Stimulated activated memory B cell treated with anti-CD40 and anti-IgM and Interleukin-4, amounts not matched to agents 10 μg/mL and 1 μg/mL and 100 μg/mL, for 72 hours (primary cell): ENCODE measurements at regions not wholly inside any gene's neighbourhood (a gene's known extent, or its start where the extent isn't known, plus 50 kb on each side); places are given as distances from the start of the nearest gene placed in this dataset.
A peak's percentile ranks its signal among the peaks of the same experiment; 100 is the strongest.

ENCODE experiments used
- ATAC-seq: fragments of 150-1000 bp; cut with Tn5 transposase; 2 replicates; pipeline ENCODE4 v1.10.0; 2021
- H3K27ac Mint-ChIP-seq: one replicate; pipeline ENCODE4 v1.8.0; 2022; ENCODE audit warnings: mild to moderate bottlenecking, mixed read lengths
- H3K27me3 Mint-ChIP-seq: one replicate; pipeline ENCODE4 v1.8.0; 2022; ENCODE audit warnings: mixed read lengths
- H3K36me3 Mint-ChIP-seq: one replicate; pipeline ENCODE4 v1.8.0; 2022; ENCODE audit warnings: mixed read lengths
- H3K4me1 Mint-ChIP-seq: one replicate; pipeline ENCODE4 v1.8.0; 2022; ENCODE audit warnings: mixed read lengths
- H3K4me3 Mint-ChIP-seq: one replicate; pipeline ENCODE4 v1.8.0; 2022; ENCODE audit warnings: mild to moderate bottlenecking, moderate library complexity, mixed read lengths
- H3K9me3 Mint-ChIP-seq: one replicate; pipeline ENCODE4 v1.8.0; 2022; ENCODE audit warnings: mixed read lengths

DNA sequence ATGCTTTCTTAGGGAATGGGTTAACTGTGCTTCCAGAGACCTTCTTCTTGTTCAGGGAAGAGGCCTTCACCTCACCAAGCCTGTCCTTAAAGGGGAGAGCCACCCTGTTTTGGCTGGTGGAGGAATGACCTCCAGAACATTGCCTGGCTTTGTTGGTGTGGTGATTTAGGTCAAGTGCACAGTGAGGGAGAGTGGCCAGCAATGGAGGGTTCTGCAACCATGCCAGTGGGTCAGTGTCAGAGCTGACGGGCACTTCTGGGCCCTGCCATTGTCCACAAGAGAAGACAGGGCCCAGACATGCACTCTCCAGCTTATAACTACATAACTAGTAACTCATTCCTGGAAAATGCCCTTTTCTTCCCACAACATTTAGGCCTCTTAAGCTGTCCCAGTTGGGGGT, 238.5 kb upstream of the AKR1E2 start:
- no peak overlapping the region for H3K4me3 Mint-ChIP-seq
- no peak for ATAC-seq
- no peaks in the 10 kb centered on the region for H3K27me3 Mint-ChIP-seq
- no peak overlapping the region for H3K27ac Mint-ChIP-seq
- H3K36me3 Mint-ChIP-seq, result no peaks in the 10 kb centered on the region
- H3K4me1 Mint-ChIP-seq, result no peaks in the 10 kb centered on the region
- H3K9me3 Mint-ChIP-seq, result no peaks in the 10 kb centered on the region

DNA sequence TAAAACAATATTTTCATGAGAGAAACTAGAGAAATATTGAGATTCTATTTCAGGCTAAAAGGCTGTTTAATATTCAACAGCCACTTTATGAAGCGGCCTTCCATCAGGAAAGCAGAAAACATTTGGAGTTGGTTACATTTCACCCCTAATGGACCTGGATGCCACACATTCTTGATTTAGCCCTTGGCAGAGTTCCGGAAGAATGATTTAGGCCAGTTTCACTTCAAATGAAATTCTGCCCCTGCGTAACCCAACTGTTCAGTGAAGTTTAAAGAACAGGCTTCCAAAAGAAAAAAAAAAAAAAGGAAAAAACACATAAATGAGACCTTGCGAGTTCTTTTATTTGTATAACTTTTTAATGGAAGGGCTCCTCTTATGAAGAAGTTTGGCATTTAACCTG, 239.2 kb upstream of the AKR1E2 start:
- no peaks in the 10 kb centered on the region for H3K9me3 Mint-ChIP-seq
- no peak for ATAC-seq
- no peak overlapping the region for H3K27ac Mint-ChIP-seq
- no peaks in the 10 kb centered on the region for H3K36me3 Mint-ChIP-seq
- H3K4me3 Mint-ChIP-seq, result no peak overlapping the region
- H3K27me3 Mint-ChIP-seq, result no peaks in the 10 kb centered on the region
- no peaks in the 10 kb centered on the region for H3K4me1 Mint-ChIP-seq

DNA sequence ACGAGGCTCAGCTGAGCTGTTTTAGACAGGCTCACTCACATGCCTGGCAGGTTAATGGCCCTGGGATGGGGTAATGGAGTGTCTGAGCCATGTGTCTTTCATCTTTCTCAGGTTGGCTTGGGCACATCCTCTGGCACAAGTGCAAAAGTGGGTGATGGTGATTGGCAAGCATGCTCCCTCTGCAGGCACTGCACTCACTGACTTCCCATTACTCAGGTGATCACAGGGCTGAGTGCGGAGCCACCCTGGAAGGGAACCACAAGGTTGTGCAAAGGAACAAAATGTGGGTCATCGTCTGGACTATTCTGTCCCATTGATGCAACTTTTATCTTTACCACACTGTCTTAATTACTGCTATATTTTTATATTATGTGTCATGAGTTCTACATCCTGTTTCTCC, 244.1 kb upstream of the AKR1E2 start:
- H3K27ac Mint-ChIP-seq, result no peak overlapping the region
- no peak overlapping the region for H3K4me3 Mint-ChIP-seq
- no peaks in the 10 kb centered on the region for H3K4me1 Mint-ChIP-seq
- H3K9me3 Mint-ChIP-seq, result no peaks in the 10 kb centered on the region
- H3K36me3 Mint-ChIP-seq, result no peaks in the 10 kb centered on the region
- ATAC-seq, result no peak
- H3K27me3 Mint-ChIP-seq, result no peaks in the 10 kb centered on the region

DNA sequence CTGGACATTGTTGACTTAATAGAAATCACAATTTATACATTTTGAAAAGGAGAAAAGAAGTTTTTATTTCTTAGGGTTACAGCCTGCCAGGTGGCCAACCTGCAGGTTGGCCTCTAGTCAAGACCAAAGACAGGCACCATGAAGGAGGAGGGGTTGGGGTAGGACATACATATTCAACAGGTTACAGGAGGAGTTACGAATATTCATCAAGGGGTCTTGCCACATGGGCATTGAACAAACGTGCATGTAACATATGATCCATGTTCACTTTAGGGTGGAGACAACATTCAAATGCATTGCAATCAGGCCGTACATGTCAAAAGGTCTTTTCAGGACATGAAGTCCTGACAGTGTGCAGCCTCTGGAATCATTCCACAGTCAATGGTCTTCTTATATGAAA, 246.2 kb upstream of the AKR1E2 start:
- H3K4me1 Mint-ChIP-seq, result no peaks in the 10 kb centered on the region
- peaks cover 9% of the 10 kb centered on the region for H3K27me3 Mint-ChIP-seq
- ATAC-seq, result no peak
- H3K36me3 Mint-ChIP-seq, result no peaks in the 10 kb centered on the region
- no peaks in the 10 kb centered on the region for H3K9me3 Mint-ChIP-seq
- H3K4me3 Mint-ChIP-seq, result no peak overlapping the region
- no peak overlapping the region for H3K27ac Mint-ChIP-seq

DNA sequence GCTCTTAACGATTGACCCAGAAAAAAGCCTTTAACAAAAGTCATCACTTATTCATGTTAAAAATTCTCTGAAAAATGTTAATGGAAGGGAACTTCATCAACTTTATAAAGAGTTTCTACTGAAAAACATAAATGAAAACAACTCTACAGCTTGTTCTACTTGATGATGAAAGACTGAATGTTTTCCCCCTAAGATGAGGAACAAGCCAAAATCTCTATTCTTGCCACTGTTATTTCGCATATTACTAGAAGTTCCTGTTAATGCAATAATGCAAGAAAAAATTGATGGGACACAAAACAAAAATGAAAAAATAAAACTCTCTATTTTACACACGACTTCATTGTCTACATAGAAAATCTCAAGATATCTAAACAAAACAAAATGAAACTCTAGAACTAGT, 249.8 kb upstream of the AKR1E2 start:
- no peaks in the 10 kb centered on the region for H3K9me3 Mint-ChIP-seq
- H3K27me3 Mint-ChIP-seq, result peaks cover 10% of the 10 kb centered on the region
- H3K4me3 Mint-ChIP-seq, result no peak overlapping the region
- H3K4me1 Mint-ChIP-seq, result no peaks in the 10 kb centered on the region
- ATAC-seq, result no peak
- no peaks in the 10 kb centered on the region for H3K36me3 Mint-ChIP-seq
- H3K27ac Mint-ChIP-seq, result no peak overlapping the region

DNA sequence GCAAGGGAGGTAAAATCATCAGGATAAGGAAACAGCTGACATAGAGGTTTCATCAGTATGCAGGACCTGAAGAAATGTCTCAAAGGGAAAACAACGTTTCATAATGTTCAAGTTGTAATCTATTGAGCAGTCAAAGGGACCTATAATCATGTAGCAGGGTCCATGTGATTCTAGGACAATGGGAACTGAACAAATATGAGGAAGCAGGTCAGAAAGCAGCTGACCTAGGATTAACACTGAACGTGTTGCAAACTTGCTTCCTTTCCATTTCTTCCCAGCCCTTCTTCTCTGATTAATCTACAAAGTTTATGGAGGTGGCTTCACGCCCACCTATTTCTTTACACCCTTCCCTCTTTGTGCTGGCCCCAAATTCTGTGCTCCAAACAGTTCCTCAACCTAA, 256.9 kb upstream of the AKR1E2 start:
- Mint-ChIP-seq H3K9me3 (no peaks in the 10 kb centered on the region), H3K36me3 (no peaks in the 10 kb centered on the region), H3K27me3 (peaks cover 17% of the 10 kb centered on the region)

DNA sequence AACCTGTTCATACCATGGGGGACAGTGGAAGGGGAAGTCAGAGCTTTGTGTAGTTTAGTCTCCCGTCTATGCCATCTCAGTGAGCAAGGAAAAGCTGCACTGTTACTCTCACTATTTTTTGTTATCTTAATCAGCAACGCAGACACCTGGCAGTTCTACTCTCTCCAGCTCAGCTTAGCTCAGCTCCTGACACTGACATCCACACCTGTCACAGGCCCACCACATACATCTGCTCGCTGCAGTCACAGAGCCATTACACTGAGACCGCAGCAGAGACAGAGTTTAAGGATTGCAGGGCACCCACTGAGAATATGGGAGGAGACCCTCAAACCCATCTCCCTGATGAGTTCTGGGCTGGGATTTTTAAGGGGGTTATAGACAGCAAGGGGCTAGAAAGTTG, 257.3 kb upstream of the AKR1E2 start:
- no peak for ATAC-seq
- Mint-ChIP-seq H3K27ac (no peak overlapping the region), H3K4me3 (no peak overlapping the region), H3K9me3 (no peaks in the 10 kb centered on the region), H3K36me3 (no peaks in the 10 kb centered on the region), H3K27me3 (peaks cover 21% of the 10 kb centered on the region), H3K4me1 (no peaks in the 10 kb centered on the region)

More for the DNA sequence above, 256.9 kb upstream of the AKR1E2 start:
- no peak overlapping the region for H3K4me3 Mint-ChIP-seq
- no peak overlapping the region for H3K27ac Mint-ChIP-seq
- H3K4me1 Mint-ChIP-seq, result no peaks in the 10 kb centered on the region
- ATAC-seq, result no peak

DNA sequence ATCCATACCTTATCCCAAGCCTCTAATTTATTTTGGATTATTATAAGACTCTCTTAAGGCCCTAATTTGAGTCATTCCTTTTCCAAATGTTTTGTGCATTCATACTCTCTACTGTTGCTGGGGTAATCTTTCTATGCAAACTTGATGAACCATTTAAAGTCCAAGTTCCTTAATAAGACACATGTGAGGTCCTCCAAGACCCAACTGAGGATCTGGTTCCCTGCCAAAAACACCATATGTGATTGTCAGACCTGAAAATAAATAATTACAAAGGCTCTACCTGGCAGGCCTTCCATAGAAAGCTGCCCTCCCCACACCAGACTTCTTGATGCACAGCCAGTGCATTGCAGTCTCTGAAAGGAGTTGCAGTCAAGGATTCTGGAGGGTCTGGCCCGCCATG, 257.9 kb upstream of the AKR1E2 start:
- Mint-ChIP-seq H3K36me3 (no peaks in the 10 kb centered on the region), H3K9me3 (no peaks in the 10 kb centered on the region), H3K27ac (no peak overlapping the region), H3K4me1 (no peaks in the 10 kb centered on the region), H3K27me3 (peaks cover 25% of the 10 kb centered on the region), H3K4me3 (no peak overlapping the region)
- ATAC-seq, result no peak

DNA sequence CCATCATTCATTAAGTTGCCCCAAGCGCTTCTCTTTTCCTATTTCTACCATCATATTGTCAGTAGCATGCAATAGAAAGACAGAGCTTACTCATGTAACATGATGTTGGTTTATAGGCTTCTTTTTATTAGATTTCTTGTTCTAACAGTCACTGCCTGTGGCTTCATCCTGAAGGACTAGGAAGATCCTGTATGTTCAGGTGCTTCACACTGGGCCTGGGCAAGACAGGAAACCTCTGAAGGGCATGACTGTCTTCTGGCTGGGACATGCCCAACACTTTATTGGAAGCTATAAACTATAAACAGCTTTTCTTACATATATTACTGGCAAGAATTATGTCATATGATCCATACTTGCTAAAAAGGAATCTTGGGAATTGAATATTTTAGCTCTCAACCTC, 258.4 kb upstream of the AKR1E2 start:
- Mint-ChIP-seq H3K9me3 (no peaks in the 10 kb centered on the region), H3K27me3 (peaks cover 25% of the 10 kb centered on the region), H3K36me3 (no peaks in the 10 kb centered on the region), H3K4me1 (no peaks in the 10 kb centered on the region), H3K27ac (no peak overlapping the region), H3K4me3 (no peak overlapping the region)
- ATAC-seq, result no peak

DNA sequence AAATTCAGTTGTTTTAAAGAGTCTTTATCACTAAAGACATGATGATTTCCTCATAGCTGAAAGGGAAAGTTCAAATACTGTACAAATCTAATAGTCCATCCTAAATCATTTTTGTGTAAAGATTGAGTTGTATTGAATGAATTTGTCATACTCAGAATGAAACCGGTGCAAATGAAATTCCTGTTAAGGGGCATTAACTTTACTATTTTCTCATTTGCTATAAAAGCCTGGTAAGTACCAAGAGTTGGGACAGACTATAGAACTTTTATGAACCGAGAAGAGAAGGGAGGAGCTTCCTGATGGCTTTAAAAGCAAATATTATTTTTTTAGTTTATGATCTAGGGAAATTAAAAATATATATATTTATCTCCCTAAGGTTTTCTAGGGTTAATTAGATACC, 260.0 kb upstream of the AKR1E2 start:
- H3K27ac Mint-ChIP-seq, result no peak overlapping the region
- peaks cover under 1% of the 10 kb centered on the region for H3K36me3 Mint-ChIP-seq
- no peak overlapping the region for H3K4me3 Mint-ChIP-seq
- H3K9me3 Mint-ChIP-seq, result no peaks in the 10 kb centered on the region
- ATAC-seq, result no peak
- H3K4me1 Mint-ChIP-seq, result no peaks in the 10 kb centered on the region
- H3K27me3 Mint-ChIP-seq, result peaks cover 27% of the 10 kb centered on the region

DNA sequence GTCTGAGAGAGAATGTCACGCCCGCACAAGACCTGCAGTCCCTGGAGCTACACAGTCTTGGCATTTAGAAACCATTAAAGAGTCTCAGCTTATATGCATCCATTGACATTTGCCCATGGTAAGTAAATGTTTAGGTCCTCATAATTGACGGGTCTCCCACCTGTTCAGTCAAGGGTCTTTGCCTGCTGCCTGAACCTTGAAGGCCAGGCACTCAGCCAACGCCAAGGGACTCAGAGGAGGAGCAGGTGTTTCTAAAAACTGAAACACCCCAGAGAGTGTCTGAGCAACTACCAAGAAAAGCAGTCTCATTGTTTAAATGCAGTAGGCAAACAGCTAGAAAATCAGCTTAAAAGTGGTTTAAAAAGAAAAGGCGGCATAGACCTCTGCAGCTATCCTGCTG, 264.7 kb upstream of the AKR1E2 start:
- no peak for ATAC-seq
- Mint-ChIP-seq H3K4me1 (no peaks in the 10 kb centered on the region), H3K27ac (no peak overlapping the region), H3K27me3 (peaks cover 20% of the 10 kb centered on the region), H3K4me3 (no peak overlapping the region), H3K36me3 (peaks cover 9% of the 10 kb centered on the region), H3K9me3 (peaks cover 7% of the 10 kb centered on the region)

DNA sequence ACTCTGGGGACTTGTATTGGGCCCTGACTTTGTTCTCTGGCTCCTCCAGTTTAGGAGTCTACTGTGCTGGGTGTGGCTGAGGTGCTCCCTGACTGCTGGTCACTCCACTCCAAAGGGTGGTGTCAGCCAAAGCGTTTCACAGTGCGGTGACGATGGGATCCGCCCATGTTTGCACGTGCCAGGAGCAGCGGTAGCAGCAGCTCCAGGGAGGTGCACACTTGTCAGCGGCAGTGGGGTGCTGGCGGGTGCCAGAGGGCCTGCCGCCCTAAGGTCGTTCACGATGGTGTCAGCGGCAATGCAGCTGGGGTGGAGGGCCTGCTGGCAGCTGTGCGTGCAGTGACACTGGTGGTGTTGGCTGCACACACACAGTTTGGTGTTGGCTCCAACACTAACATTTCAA, 268.5 kb upstream of the AKR1E2 start:
- peak; percentile 36 for ATAC-seq
- H3K4me1 Mint-ChIP-seq, result no peaks in the 10 kb centered on the region
- H3K9me3 Mint-ChIP-seq, result peaks cover 7% of the 10 kb centered on the region
- no peak overlapping the region for H3K4me3 Mint-ChIP-seq
- H3K36me3 Mint-ChIP-seq, result peaks cover 9% of the 10 kb centered on the region
- H3K27ac Mint-ChIP-seq, result no peak overlapping the region
- H3K27me3 Mint-ChIP-seq, result peaks cover 11% of the 10 kb centered on the region

DNA sequence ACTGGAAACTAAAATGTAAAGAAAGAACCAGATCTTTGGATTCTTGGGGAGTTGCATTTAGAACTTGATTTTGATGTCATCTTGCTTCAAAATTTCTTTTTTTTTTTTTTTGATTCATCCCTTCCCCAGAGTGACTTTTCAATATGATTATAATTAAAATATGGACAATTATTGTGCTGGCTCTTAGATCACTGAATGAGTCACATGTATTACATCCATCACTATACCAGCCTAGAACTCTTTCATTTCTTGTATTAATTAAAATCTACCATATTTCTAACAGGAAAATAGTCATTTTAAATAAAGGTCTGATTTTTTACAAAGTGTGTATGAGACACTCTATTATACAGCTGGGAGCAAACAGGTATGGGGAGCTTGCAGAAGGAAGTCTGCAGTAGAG, 269.5 kb upstream of the AKR1E2 start:
- H3K9me3 Mint-ChIP-seq, result peaks cover 7% of the 10 kb centered on the region

DNA sequence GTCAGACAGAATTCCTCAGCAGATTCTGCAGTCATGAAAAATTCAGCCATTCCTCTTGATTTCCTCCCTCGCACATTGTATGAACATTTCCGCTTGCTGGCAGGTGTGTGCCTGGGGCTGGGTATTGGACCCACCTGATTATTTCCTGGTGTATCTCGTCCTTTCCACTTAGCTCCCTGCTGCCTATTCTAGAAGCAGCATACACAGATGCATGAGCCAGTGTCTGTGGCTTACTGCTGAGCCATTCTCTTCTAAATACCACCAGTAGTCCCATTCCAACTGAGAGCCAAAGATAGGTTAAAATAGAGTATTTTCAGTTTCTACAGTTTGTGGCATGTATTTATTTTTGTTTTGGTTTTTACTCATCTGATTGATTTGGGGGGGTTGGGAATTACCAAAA, 270.1 kb upstream of the AKR1E2 start:
- no peak overlapping the region for H3K27ac Mint-ChIP-seq
- H3K4me3 Mint-ChIP-seq, result no peak overlapping the region
- no peaks in the 10 kb centered on the region for H3K4me1 Mint-ChIP-seq
- H3K36me3 Mint-ChIP-seq, result peaks cover 7% of the 10 kb centered on the region
- peaks cover 7% of the 10 kb centered on the region for H3K9me3 Mint-ChIP-seq
- no peak for ATAC-seq
- peaks cover 8% of the 10 kb centered on the region for H3K27me3 Mint-ChIP-seq

More for the DNA sequence above, 269.5 kb upstream of the AKR1E2 start:
- Mint-ChIP-seq H3K27me3 (peaks cover 11% of the 10 kb centered on the region), H3K36me3 (peaks cover 9% of the 10 kb centered on the region), H3K27ac (no peak overlapping the region), H3K4me1 (no peaks in the 10 kb centered on the region), H3K4me3 (no peak overlapping the region)
- ATAC-seq, result no peak

DNA sequence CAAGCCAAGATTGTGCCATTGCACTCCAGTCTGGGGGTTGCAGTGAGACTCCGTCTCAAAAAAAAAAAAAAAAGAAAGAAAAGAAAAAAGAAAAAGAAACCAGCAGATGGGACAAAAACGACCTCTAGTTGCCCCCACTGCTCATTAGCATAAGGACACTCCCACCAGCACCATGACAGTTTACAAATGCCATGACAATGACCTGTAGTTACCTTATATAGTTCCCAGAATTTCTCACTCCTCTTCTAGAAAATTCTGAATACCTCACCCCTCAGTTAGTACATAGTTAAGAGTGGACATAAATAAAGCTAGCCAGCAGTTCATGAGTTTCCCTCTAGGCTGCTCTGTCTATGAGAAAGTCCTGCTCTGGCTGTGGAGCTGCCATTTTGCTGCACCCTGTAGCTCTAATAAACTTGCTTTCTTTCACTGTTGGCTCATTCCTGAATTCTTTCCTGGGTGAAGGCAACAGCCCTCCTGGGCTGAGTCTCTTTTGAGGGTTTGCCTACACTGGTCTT, 276.8 kb upstream of the AKR1E2 start:
- H3K27ac Mint-ChIP-seq, result no peak overlapping the region
- peaks cover 30% of the 10 kb centered on the region for H3K27me3 Mint-ChIP-seq
- H3K4me3 Mint-ChIP-seq, result no peak overlapping the region
- no peaks in the 10 kb centered on the region for H3K9me3 Mint-ChIP-seq
- H3K4me1 Mint-ChIP-seq, result peaks cover 6% of the 10 kb centered on the region
- ATAC-seq, result no peak
- no peaks in the 10 kb centered on the region for H3K36me3 Mint-ChIP-seq

DNA sequence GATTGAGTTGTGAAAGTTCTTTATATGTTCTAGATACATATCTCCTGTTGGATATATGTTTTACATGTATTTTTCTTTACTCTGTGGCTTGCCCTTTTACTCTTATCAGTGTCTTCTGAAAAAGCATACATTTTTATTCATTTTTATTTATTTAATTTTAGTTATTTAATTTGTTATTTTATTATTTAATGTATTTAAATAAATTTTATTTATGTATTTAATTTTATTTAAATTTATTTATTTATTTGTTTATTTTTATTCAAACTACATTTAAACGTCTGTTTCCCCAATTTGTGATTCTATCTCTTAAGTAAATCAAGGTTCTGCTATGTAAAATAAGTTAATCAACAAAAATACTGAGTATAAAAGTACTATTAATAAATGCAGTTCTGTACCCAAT, 279.1 kb upstream of the AKR1E2 start:
- Mint-ChIP-seq H3K27me3 (peaks cover 32% of the 10 kb centered on the region), H3K36me3 (no peaks in the 10 kb centered on the region), H3K4me3 (no peak overlapping the region), H3K4me1 (peaks cover 6% of the 10 kb centered on the region), H3K27ac (no peak overlapping the region), H3K9me3 (no peaks in the 10 kb centered on the region)
- no peak for ATAC-seq

DNA sequence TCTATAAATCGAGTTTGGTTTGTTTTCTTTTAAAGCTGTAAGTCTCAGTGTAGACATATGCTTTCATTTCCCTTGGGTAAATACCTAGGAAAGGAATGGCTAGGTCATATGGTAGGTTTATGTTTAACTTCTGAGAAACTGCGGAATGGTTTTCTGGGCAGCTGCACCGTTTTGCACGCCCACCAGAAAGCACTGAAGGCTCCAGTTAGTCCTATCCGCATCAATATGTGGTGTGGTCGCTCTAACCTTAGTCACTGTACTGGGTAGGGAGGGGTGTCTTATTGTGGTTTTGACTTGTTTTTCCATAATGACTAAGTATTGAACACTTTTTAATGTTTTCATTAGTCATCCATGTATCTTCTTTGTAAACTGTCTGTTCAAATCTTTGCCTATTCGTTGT, 279.5 kb upstream of the AKR1E2 start:
- no peak overlapping the region for H3K27ac Mint-ChIP-seq

More for the DNA sequence above, 279.5 kb upstream of the AKR1E2 start:
- peaks cover 32% of the 10 kb centered on the region for H3K27me3 Mint-ChIP-seq
- peaks cover 6% of the 10 kb centered on the region for H3K4me1 Mint-ChIP-seq
- ATAC-seq, result no peak
- no peaks in the 10 kb centered on the region for H3K36me3 Mint-ChIP-seq
- H3K9me3 Mint-ChIP-seq, result no peaks in the 10 kb centered on the region
- H3K4me3 Mint-ChIP-seq, result no peak overlapping the region
